GM13976 (cell line): ENCODE measurements at regions not wholly inside any gene's neighbourhood (a gene's known extent, or its start where the extent isn't known, plus 50 kb on each side); places are given as distances from the start of the nearest gene placed in this dataset.

Source experiments
- DNase-seq: peaks from one replicate; pipeline ENCODE4 v3.0.0; 2012; ENCODE audit warnings: low spot score
- in situ Hi-C: fragments of 300-500 bp; cut with MboI; formaldehyde crosslinking; loops from one replicate; pipeline ENCODE4 v1.12.0; 2022; ENCODE audit warnings: low sequenced_read_pairs, mixed read lengths, inconsistent platforms; ENCODE audit not compliant: unreplicated experiment
- TF ChIP-seq, protein P1 (sequence below): IDR thresholded peaks from 2 replicates; pipeline ENCODE4 v1.5.1; 2012; ENCODE audit warnings: borderline replicate concordance, mild to moderate bottlenecking; ENCODE audit not compliant: insufficient read depth; ENCODE audit errors: extremely low read depth, missing control alignments, control extremely low read depth

DNA sequence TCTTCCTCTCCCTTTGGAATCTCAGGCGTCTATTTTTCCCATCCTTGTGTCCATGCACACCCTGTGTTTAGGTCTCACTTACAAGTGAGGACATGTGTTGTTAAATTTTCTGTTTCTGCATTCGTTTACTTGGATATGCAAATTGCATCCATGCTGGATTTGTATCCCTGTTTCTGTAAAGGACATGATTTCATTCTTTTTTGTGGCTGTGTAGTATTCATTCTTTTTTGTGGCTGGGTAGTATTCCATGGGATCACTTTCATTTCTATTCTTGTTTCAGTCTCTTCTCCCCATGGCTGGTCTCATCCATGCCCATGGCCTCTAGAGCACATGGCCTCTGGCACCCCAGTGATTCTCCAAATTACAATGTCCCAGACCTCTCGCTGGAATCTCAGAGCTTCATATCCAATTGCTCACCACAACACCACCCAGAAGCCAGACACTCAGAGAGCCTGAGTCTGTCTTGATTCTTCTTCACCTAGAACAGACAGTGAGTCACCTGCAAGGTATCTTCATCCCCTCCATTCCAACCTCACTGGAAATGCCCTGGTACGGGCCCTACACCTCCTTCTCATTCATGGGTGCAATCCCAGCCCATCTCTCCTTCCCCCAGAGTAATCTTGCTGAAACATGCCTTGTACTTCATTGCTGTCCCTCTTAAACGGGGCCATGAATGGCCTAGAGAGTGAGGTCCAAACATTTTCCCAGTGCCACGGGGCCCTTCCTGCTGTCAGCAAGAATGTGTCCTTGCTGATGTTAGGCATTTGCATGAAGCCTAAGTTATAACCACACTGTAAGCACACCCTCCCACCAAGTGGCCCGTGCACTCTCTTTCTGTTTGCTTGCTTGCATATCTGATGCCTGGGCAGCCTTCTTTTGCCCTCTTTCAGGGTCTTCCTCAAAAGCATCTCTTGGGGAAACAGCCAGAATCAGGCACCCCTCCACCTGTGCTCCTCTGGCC is 476.2 kb upstream of the TSHZ3 start:
- TF ChIP-seq, protein P1, sequence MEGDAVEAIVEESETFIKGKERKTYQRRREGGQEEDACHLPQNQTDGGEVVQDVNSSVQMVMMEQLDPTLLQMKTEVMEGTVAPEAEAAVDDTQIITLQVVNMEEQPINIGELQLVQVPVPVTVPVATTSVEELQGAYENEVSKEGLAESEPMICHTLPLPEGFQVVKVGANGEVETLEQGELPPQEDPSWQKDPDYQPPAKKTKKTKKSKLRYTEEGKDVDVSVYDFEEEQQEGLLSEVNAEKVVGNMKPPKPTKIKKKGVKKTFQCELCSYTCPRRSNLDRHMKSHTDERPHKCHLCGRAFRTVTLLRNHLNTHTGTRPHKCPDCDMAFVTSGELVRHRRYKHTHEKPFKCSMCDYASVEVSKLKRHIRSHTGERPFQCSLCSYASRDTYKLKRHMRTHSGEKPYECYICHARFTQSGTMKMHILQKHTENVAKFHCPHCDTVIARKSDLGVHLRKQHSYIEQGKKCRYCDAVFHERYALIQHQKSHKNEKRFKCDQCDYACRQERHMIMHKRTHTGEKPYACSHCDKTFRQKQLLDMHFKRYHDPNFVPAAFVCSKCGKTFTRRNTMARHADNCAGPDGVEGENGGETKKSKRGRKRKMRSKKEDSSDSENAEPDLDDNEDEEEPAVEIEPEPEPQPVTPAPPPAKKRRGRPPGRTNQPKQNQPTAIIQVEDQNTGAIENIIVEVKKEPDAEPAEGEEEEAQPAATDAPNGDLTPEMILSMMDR, result no peak
- no peak for DNase-seq
- in situ Hi-C loops, result no loop called here

DNA sequence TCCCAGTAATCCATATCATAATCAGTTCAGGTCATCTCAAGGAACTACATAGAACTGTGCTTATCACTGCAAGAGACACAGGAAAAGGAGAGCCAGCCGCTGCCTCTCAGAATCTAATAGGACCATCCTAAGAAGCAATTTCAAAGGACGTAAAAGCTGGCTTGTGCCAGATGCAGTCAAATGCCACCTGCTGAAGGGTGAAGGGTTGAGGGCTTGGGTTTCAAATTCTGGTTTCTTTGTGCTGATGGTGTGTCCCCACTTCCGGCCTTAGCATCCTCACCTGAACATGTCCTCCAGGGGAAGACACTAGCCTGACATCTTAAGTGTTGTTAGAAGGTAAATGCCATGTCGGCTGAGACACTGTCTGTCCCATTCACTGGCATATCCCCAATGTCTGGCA is 477.1 kb upstream of the TSHZ3 start:
- TF ChIP-seq, protein P1, result no peak
- in situ Hi-C loops, result no loop called here
- DNase-seq, result no peak

DNA sequence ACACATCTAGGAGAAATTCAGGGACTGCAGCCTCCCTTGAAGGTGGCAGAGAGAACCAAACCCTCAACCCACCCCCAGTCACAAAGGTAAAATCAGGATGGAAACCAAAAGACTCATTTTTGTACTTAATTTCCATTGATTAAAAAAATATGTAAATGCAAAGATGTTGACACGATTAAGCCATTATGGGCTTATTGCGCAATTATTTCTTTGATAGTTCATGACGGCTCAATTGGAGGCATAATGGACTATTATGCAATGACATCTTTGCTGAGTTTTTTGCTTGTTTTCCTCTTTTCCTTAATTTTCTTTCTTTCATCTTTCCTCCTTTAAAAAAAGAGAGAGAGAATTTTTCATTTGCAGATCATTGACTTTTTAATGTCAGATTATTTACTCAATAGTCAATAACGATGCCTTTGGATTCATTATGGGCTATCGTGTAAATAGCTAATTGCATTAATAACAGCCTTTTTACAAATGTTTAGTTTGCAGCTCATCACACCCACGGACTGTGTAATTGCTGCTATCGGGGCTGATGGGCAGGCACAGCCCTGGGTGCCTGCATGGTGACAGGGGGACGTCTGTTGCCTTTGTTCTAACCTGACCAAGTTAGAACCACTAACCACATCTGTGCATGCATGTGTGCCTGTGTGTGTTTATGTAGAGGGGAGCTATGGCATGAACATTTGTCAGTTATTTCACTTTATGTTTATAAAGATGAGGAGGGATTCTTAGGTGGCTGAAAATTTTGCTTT is 482.4 kb upstream of the TSHZ3 start:
- TF ChIP-seq, protein P1, result no peak
- in situ Hi-C loops, result no loop called here
- no peak for DNase-seq

DNA sequence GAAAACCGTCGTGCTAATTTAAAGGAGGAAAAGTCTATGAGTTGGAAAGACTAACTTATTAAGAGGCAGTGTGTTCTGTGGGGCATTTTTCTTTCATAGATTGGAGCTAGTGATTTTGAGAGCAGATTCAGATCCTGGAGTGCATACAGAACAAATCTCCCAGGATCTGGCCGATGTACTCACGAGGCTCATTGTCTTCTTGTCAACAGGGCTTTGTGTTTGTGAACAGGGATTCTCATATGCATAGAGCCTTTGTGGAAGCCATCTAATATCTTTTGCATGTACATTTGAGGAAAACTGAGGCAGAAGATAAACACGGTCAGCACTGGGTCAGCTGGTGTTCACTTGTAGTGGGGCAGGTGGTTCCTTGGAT is 482.9 kb upstream of the TSHZ3 start:
- TF ChIP-seq, protein P1, result no peak
- DNase-seq, result no peak
- in situ Hi-C loops, result no loop called here

DNA sequence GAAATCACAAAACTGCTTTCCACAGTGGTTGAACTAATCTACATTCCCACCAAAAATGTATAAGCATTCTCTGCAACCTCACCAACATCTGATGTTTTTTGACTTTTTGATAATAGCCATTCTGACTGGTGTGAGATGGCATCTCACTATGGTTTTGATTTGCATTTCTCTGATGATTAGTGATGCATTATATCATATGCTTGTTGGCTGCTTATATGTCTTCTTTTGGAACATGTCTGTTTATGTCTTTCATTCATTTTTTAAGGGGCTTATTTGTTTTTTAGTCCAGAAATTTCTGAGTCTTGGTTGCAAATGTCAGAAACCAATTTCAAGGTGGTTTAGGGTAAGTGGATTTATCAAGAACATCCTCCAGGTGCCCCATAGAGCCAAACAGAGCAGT is 484.8 kb upstream of the TSHZ3 start:
- TF ChIP-seq, protein P1, result no peak
- in situ Hi-C loops, result no loop called here
- no peak for DNase-seq

DNA sequence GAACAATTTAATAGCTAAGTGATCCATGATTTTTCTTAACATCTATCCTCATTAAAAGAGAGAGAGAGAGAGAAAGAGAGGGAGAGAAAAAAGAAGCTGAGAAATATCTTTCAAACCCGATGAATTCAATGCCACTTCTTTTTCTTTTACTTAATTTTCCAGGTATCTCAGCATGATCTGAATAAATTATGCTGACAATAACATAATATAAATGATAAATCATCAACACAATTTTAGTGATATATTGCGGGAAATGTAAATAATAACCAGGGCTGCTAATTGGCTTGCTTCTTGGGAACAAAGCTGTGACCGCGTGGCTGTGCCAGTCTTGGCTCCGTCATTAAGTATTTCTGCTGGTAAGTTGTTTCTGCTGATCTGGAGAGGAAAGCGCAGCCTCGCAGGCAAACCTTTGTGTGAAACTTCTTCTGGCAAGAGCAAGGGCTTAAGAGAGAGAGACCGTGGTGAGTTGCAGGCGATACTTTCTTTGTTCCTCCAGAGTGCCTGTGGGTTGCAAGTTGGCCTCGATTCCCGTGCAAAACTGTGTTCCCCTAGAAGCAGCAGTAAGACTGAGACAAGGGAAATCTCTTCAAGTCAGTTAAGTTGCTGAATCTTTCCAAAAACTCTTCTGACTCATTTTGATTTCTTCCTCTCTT is 489.1 kb upstream of the TSHZ3 start:
- DNase-seq, result no peak
- in situ Hi-C loops, result no loop called here

More for the DNA sequence above, 489.1 kb upstream of the TSHZ3 start:
- TF ChIP-seq, protein P1, result no peak
